ENCODE measurements at regions not wholly inside any gene's neighbourhood (a gene's known extent, or its start where the extent isn't known, plus 50 kb on each side); places are given as distances from the start of the nearest gene placed in this dataset.
"Not testable (repeated sequence)": the region's sequence is repeated elsewhere in the genome, so short reads cannot be mapped to it uniquely, and the experiment has no call there.

DNA sequence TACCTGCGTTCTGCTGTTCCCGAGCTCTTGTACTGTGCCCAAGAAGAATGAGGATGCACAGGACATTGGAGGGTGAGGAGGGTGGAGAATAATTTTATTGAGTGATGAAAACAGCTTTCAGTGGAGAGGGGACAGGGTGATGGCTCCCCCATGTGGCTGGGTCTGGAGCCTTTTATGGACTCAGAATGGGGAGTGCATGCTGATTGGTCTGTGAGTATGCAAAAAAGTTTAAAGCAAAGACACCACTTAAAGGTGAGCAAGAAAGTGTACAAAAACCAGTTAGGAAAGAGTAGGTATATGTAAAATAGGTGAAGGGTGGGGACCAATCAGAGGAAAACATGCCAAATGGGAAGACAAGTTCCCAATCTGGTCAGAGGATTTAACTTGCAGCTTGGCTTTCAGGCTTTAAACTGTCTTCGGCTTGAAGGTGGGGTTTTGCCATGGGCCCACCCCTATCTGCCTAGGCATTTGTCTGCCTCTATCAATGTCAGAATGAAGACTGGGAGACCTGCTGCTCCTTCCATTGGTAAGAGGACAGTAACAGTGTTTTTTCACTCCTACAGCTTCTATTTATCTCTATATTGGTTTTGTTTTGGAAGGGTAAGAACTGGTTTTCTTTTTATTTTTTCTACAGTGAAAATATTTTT lies 118.0 kb upstream of the RAI14 start:
- no peak for DNase-seq

DNA sequence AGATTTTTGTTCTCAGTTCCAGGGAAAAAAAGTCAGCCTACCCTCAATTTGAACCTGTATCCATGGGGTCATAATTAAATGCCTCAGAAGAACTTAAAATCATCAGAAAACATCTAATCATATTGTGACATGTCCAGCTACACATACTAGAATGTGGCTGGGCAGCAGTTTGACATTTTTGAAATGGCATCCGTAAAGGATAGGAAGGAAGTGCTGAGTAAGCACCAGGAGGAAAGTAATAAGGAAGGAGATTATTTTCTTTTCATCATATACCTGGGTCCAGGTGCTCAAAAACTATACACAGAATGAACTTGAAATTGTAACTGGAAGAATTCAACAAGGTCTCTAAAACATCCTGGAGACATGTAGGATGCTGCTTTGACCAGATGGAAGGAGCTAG lies 116.9 kb upstream of the RAI14 start:
- no peak for DNase-seq

DNA sequence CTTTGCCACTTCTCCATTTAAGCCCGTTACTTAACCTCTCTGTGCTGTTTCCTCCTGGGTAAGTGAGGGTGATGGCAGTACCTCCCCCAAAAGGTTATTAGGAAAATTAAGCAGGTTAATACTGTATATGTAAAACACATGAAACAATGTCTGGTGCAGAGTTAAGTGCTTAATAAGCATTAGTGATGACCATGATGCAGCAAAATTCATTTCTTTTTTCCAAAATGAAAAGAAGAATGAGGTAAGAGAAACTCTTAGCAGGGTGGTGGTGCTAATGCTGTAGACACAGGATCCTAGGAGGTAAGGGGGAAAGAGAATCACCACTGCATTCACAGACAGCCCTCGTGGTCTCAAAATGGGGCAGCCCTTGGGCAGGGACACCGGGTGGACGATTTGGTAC lies 115.1 kb upstream of the RAI14 start:
- no peak for DNase-seq

DNA sequence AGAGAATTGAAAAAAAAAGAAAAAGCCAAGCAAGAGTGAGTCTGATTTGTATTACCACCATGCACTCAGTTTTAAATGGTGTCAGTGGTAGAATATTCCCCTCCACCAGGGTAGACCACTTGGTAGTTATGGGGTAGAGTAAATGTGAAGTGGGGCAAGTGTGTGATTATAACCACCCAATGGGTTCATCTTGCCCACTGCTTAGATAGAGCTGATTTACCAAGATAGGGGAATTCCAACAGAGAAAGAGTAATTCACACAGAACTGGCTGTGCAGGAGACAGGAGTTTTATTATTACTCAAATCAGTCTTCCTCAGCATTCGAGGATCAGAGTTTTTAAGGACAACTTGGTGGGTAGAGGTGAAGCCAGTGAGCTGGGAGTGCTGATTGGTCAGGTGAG lies 113.3 kb upstream of the RAI14 start:
- no peak for DNase-seq

DNA sequence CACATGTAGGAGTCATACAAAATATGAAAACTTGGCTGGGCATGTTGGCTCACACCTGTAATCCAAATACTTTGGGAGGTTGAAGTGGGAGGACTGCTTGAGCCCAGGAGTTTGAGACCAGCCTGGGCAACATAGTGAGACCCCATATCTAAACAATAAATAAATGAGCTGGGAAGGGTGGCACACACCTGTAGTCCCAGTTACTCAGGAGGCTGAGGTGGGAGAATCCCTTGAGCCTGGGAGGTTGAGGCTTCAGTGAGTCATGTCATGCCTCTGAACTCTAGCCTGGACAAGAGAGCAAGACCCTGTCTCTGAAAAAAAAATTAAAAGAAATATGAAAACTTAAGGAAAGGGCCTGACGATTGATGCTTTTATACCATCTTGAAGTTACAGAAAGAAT lies 112.4 kb upstream of the RAI14 start:
- no peak for DNase-seq

DNA sequence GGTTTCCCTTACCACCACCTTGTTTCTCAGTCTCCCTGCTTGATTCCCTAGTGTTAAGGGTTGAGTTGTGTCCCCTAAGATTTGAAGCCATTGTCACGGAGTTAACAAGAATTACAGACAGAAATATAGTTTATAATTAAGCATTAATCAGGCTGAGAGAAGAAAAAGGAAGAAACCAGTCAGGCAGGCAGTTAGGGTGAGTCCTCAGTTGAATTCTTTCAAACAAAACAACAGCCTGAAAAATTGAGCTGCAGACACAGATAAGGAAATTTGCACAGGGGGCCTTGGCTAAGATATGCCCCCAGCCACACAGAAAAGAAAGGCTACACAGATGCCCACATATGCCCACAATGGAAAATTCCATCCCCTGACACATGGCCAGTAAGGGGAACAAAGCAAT lies 111.7 kb upstream of the RAI14 start:
- DNase-seq = no peak

DNA sequence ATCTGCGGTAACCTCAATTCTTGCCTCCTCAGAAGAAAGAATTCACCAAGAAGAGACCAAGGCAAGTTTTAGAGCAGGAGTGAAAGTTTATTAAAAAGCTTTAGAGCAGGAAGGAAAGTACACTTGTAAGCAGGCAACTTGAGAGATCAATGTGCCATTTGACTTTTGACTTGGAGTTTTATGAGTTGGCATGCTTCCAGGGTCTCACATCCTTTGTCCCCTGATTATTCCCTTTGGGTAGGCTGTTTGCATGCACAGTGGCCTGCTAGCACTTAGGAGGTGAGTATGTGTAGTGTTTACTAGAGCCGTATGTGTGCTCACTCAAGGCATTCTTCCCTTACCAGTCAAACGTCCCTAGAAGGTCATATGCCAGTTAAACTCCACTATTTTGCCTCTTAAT lies 111.0 kb upstream of the RAI14 start:
- DNase-seq = no peak

DNA sequence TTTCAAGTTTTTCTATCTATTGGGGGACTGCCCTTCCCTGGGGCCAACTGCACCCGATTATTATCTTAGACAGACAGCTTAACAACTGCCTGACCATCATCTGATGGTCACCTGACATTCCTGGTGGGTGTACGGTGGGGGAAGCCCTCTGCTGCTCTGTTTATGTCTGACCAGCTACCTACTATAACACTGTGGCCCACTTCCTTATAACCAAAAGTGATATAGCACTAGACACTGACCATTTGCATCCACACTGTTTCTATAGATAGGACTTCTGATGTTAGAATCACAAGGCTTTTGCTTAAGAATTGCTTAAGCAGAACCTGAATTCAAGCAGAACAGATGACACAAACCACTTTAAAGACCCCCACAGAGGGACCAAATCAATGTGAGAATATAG lies 110.5 kb upstream of the RAI14 start:
- no peak for DNase-seq

DNA sequence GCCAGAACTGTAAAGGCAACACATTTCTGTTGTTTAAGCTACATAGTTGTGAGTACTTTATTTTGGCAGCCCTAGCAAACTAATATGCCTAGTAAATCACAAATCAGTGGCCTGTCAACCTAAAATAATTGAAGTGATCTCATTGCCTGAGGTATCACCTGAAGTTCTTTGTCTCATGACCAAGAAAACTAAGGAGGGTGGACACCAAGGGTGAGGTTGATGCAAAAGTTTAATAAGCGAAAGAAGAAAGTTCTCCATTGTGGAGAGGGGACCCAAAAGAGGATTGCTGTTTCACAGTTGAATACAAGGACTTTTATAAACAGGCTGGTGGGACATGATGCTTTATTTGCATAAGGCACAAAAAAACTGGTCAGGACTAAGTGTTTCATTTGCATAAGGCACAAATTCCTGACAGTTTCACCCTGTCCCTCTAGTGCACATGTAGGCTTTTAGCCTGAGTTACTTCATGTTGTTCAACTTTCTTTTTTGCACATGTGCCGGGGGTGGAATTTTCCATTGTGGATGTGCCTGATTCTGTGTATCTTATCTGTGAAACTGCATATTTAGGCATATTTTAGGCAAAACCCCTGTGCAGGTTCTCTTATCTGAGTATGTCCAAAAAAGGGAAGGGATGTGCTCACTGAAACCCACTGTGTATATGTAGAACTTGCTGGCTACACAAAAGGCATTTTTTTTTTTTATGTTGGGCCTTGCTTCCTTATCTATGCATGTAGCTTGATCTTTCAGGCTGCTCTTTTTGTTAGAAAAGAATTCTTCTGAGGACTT lies 108.6 kb upstream of the RAI14 start:
- DNase-seq = no peak

DNA sequence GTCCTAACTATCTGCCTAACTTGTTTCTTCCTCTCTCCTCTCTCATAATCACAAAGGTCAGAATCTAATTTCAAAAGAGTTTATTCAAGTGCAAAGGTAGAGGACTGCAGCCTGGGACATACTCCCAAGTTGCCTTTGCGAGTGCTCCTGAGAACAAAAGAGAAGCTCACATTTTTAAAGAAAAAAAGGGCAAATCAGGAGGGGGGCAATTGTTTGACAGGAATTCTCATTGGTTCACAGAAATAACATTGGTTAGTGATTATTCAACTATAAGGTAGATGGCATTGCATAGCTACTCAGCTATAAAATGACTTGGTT lies 108.1 kb upstream of the RAI14 start:
- no peak for DNase-seq

DNA sequence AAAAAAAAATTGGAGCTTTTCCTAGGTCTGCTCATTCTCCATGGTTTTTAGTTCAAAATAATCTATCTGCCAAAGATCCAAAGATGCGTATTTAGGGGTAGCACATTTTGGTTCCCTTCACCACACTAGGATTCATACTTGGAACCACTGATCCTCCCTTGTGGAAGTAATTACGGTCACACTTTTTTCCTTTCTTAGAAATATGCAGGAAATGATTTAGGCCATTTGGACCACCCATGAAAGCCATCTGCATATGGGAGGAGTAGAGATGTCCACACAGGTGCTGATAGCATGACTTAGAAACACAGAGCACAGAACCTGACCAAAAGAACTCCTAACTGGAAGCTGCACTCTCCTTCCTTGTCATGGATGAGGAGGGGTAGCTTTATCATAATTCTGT lies 105.9 kb upstream of the RAI14 start:
- DNase-seq = no peak

DNA sequence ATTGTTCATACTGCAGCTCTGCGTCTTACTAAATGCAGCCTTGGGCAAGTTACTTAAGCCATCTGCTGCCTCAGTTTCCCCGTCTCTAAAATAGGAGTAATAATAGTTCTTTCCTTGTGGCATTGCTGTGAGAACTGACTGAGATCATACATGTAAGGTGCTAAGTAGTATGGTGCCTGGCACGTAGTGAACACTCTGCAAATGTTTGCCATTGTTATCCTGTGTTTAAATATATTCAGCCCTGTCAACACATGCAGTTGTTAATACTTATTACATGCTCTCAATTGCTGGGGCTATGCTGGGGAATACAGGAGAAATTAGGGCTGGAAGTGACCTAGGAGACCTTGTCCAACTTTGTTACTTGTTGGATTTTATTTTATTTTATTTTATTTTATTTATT lies 105.2 kb upstream of the RAI14 start:
- DNase-seq = no peak

DNA sequence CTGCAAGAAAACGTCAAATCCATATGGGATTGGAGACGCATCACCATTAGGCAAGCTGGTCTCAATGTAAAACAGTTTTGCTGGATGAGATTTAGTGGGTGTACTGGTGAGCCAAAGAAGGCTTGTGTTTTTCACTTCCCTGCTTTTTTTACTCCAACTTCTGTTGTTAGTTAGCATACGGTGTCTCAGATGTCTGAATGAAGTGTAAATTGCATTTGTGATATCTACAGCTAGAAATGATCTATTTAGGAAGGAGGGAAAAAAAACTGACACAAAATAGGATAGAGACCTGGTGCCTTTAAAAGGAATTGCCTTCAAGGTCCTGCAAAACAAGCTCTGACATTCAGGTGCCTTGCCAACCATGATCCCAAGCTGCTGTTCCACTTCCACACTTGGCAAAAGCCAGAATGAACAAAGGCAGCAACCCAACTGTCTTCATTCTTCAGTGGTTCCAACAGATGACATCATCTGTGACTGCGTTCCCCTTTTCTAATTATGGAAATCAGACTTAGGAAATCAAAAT lies 104.2 kb upstream of the RAI14 start:
- DNase-seq = no peak

DNA sequence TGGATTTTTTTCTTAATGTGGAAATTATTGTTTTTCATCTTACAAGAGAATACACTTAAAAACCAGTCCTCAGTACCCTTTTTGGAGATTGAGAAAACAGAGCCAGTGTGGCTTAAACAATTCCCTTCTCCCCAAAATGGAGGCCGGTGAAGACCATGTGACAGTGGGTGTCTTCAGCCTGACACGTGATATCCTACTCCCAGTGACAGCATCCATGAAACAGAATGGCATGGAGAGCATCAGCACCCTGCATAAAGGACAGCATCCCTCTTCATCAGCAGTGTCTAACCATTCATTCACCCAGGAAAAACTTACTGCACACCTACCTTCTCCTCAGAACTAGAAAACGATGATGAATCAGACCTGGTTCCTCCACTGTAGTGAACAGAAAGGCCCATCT lies 103.4 kb upstream of the RAI14 start:
- DNase-seq = no peak

DNA sequence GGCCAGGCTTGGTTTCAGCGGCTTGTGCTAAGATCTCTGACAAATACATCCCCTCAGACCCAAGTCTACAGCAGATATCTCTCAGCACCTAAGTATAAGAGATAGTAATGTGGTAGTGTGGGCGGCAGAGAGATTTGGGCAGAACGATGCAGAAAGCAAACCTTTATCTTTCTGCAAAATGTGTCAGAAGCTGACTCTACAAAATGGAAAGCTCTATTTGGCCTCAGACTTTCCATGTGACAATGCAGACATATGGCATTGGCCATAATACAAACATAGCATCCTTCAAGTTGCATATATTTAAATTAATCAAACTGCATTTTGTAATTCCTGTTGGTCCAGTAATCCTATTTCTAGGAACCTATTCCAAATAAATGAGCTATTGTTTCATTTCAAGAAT lies 102.5 kb upstream of the RAI14 start:
- no peak for DNase-seq

DNA sequence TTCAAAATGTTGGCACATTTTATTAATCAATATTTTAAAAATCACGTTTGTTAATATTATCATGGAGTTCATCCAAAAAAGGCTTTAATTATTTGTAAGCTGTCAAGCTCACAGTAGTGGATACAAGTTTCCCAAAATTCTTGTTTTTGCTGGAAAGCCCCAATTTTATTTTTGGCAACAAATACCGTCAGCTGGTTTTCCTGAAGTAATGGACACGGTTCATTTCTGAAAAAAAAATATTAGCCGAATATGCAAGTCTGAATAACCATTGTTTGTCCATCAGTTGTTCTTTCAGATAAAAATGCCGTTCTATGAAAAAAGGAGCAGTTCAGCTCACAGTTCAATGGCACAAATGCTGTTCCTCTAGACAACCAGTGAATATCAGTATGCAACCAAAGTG lies 101.5 kb upstream of the RAI14 start:
- DNase-seq = no peak

DNA sequence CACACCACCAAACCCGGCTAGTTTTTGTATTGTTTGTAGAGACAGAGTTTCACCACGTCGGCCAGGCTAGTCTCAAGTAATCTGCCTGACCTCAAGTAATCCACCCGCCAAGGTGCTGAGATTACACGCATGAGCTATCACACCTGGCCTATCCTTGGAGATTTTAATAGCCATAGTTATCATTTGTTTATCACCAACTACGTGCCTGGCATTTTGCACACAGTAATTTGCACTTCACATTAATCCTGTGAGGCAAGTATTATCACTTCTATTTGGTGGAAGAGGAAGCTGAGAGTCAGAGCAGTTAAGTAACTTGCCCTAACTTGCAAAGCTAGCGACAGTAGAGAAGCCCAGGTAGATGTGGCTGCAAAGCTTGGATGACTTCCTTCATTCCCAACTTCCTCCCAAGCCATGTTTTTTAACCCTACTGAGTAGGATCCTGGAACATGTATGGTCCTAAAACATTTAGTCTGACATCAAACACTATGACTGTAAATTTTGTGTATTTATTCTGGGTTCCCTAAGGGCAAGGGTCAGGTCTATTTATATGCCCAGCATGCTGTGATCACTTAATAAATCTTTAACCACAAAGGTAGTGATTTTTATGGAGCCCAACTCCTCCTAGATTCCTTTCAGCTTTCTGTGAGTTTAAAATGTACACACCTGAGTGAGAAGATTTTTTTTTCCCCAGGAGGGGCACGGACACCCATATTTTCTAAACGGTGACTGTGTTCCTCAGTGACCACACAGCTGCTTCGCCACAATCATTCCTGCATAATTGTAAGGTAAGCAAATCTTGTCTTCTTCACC lies 100.2 kb upstream of the RAI14 start:
- DNase-seq = no peak

DNA sequence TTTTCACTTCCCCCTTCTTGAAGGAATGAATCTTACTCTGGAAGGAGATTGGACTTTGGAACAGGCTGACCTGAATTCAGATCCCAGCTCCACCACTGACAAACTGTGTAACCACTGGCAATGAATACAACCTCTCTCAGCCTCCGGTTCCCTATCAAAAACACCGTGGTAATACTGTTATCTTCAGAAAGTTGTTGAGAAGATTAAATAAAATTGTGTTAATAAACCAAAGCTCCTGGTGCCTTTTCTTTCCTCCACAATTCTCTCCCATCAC lies 99.7 kb upstream of the RAI14 start:
- DNase-seq = no peak

DNA sequence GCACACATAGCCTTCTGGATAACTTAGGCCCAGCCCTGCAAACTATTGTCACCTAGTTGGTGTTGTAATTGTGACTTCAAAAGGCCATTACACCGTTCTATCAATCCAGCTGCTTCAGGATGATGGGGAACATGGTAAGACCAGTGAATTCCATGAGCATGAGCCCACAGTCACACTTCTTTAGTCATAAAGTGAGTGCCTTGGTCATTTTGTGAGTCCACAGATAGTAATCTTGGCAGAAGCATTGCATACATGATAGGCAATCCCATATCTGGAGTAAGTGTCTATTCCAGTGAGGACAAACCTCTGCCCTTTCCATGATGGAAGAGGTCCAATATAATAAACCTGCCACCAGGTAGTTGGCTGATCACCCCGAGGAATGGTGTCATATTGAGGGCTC lies 94.5 kb upstream of the RAI14 start:
- not testable (repeated sequence) for DNase-seq

DNA sequence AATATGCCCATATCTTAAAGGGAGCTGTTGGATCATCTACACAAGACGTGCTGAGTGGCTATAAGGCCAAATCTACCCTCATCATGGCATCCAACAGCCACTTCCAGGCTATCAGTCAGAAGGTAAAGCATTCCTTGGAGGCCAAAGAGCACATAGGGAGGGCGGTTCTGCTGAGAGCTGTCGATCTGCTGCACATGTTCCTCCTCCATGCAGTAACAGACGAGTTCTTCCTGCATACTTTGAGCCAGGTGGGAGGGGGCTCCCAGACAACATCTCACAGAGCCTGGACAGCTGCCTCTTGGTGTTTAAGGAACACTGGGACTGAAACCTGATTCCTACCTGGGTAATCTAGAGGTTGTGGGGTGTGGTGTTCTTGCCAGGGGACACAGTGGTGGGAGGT lies 93.3 kb upstream of the RAI14 start:
- no peak for DNase-seq

DNA sequence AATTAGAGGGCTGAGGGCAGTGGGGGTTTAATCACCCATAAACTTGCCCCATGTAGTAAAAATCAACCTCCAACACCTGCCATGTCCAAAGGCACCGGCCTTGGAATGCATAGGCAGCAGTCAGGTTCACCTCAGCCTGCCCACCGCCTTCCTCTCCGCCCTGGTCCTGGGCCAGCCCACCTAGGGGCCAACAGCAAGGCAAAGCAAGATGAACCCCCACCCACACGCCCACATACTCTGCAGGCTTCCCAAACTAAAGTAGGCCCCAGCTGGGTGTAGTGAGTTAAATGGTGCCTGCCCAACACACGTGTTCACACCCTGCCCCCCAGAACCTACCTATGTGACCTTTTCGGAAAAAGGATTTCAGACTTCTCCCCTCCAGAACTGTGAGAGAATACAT lies 92.9 kb upstream of the RAI14 start:
- no peak for DNase-seq

DNA sequence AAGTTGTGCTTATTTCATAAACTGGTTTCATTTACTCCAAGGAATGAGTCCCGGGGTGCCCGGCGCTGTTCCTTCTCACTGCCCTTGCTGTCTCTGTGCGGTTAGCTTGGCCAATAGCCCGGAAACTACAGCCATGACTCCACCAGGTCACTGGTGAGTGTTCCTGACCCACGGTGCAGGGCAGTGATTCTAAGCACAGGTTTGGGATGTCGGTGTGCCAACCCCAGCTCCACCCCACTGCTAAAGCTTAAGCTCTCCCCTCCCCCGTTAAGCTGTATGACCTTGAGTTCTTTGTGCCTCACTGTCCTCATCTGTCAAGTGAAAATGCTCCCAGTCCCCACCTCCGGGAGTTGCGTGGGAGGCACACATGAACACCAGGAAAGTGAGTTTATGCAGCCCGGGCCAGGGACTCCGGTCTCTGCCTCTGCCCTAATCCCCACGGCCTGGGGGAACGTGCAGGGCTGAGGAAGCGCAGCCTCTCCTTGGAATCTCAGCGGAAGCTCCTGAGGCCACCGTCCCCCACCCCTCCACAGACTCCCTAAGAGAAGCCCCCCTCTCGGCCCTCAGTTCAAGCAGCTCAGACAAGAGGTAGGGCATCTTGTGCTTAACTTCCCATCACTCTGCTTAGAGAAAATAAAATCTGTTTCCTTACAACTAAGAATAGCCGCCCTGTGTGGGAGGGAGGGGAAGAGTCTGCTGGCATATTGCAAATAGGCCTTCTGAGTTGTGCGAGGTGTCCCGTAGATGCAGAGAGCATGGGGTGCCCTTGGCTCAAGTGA lies 92.0 kb upstream of the RAI14 start:
- no peak for DNase-seq

DNA sequence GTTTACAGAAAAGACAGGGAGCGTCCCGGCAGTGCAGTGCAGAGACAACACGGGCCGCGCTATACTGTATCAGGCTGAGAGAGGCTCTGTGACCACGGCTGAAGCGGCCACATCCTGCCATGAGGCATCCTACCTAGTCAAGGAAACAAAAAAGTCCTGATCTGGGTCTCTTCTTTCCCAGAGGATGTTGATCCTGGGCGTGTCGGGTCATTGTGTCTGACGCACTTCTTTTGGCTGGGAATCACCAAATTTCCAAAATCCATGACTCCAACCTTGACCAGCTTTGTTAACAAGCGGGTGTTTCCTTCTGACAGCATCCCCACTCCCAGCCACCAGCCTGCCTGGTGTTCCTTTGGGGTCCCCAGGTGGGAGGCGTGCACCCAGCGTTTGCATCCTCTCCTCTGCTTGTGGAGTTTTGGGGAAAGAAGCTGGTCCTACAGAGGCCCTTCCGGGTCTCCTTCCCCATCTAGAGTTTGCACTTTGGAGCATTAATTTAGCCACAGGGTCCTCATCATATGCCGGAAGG lies 91.4 kb upstream of the RAI14 start:
- DNase-seq = no peak
